ENCODE measurements at regions not wholly inside any gene's neighbourhood (a gene's known extent, or its start where the extent isn't known, plus 50 kb on each side); places are given as distances from the start of the nearest gene placed in this dataset.

- no peaks in the 10 kb centered on the region for H3K27me3 ChIP-seq (ENCODE audit: control insufficient read depth in 1 of 2, insufficient read depth in 2 of 2, low read length in 2 of 2)
- H3K36me3 ChIP-seq (ENCODE audit: control insufficient read depth in 2 of 2, insufficient read depth in 2 of 2, low read length in 2 of 2): no peaks in the 10 kb centered on the region
- H3K4me3 ChIP-seq (ENCODE audit: low read length in 2 of 2): no peak overlapping the region
- H3K9me3 ChIP-seq (ENCODE audit: control insufficient read depth in 2 of 2, low read length in 2 of 2): no peaks in the 10 kb centered on the region
- H3K9ac ChIP-seq (ENCODE audit: low read length in 2 of 2): no peak overlapping the region
- no peak overlapping the region for H3K27ac ChIP-seq (ENCODE audit: low read length)
- no peaks in the 10 kb centered on the region for H3K4me1 ChIP-seq (ENCODE audit: control insufficient read depth, insufficient read depth, low read length)
Observed at GRCh38 chr9:86773422-86773945, 173.8 kb downstream of the GAS1 start.

GRCh38 chr9:86772635-86772993 is 174.7 kb downstream of the GAS1 start:
- Histone ChIP-seq H3K27me3 (ENCODE audit: control insufficient read depth in 1 of 2, insufficient read depth in 2 of 2, low read length in 2 of 2) (no peaks in the 10 kb centered on the region), H3K9me3 (ENCODE audit: control insufficient read depth in 2 of 2, low read length in 2 of 2) (no peaks in the 10 kb centered on the region), H3K4me1 (ENCODE audit: control insufficient read depth, insufficient read depth, low read length) (no peaks in the 10 kb centered on the region), H3K27ac (ENCODE audit: low read length) (no peak overlapping the region), H3K36me3 (ENCODE audit: control insufficient read depth in 2 of 2, insufficient read depth in 2 of 2, low read length in 2 of 2) (no peaks in the 10 kb centered on the region), H3K9ac (ENCODE audit: low read length in 2 of 2) (no peak overlapping the region), H3K4me3 (ENCODE audit: low read length in 2 of 2) (no peak overlapping the region)

- Histone ChIP-seq H3K9ac (ENCODE audit: low read length in 2 of 2) (no peak overlapping the region), H3K9me3 (ENCODE audit: control insufficient read depth in 2 of 2, low read length in 2 of 2) (no peaks in the 10 kb centered on the region), H3K27ac (ENCODE audit: low read length) (no peak overlapping the region), H3K27me3 (ENCODE audit: control insufficient read depth in 1 of 2, insufficient read depth in 2 of 2, low read length in 2 of 2) (no peaks in the 10 kb centered on the region), H3K36me3 (ENCODE audit: control insufficient read depth in 2 of 2, insufficient read depth in 2 of 2, low read length in 2 of 2) (no peaks in the 10 kb centered on the region), H3K4me3 (ENCODE audit: low read length in 2 of 2) (no peak overlapping the region), H3K4me1 (ENCODE audit: control insufficient read depth, insufficient read depth, low read length) (no peaks in the 10 kb centered on the region)
Observed at GRCh38 chr9:86771941-86772634, 175.2 kb downstream of the GAS1 start.

GRCh38 chr9:86771420-86771819 is 175.9 kb downstream of the GAS1 start:
- no peak overlapping the region for H3K4me3 ChIP-seq (ENCODE audit: low read length in 2 of 2)
- H3K36me3 ChIP-seq (ENCODE audit: control insufficient read depth in 2 of 2, insufficient read depth in 2 of 2, low read length in 2 of 2): no peaks in the 10 kb centered on the region
- no peaks in the 10 kb centered on the region for H3K9me3 ChIP-seq (ENCODE audit: control insufficient read depth in 2 of 2, low read length in 2 of 2)
- no peaks in the 10 kb centered on the region for H3K4me1 ChIP-seq (ENCODE audit: control insufficient read depth, insufficient read depth, low read length)
- H3K27ac ChIP-seq (ENCODE audit: low read length): no peak overlapping the region
- no peaks in the 10 kb centered on the region for H3K27me3 ChIP-seq (ENCODE audit: control insufficient read depth in 1 of 2, insufficient read depth in 2 of 2, low read length in 2 of 2)
- no peak overlapping the region for H3K9ac ChIP-seq (ENCODE audit: low read length in 2 of 2)

GRCh38 chr9:86768709-86769108 is 178.6 kb downstream of the GAS1 start:
- Histone ChIP-seq H3K4me1 (ENCODE audit: control insufficient read depth, insufficient read depth, low read length) (no peaks in the 10 kb centered on the region), H3K9me3 (ENCODE audit: control insufficient read depth in 2 of 2, low read length in 2 of 2) (no peaks in the 10 kb centered on the region), H3K27ac (ENCODE audit: low read length) (no peak overlapping the region), H3K4me3 (ENCODE audit: low read length in 2 of 2) (no peak overlapping the region), H3K9ac (ENCODE audit: low read length in 2 of 2) (no peak overlapping the region), H3K36me3 (ENCODE audit: control insufficient read depth in 2 of 2, insufficient read depth in 2 of 2, low read length in 2 of 2) (no peaks in the 10 kb centered on the region), H3K27me3 (ENCODE audit: control insufficient read depth in 1 of 2, insufficient read depth in 2 of 2, low read length in 2 of 2) (no peaks in the 10 kb centered on the region)

- H3K4me1 ChIP-seq (ENCODE audit: control insufficient read depth, insufficient read depth, low read length): no peaks in the 10 kb centered on the region
- no peaks in the 10 kb centered on the region for H3K27me3 ChIP-seq (ENCODE audit: control insufficient read depth in 1 of 2, insufficient read depth in 2 of 2, low read length in 2 of 2)
- H3K9me3 ChIP-seq (ENCODE audit: control insufficient read depth in 2 of 2, low read length in 2 of 2): no peaks in the 10 kb centered on the region
- no peak overlapping the region for H3K27ac ChIP-seq (ENCODE audit: low read length)
- no peaks in the 10 kb centered on the region for H3K36me3 ChIP-seq (ENCODE audit: control insufficient read depth in 2 of 2, insufficient read depth in 2 of 2, low read length in 2 of 2)
- no peak overlapping the region for H3K9ac ChIP-seq (ENCODE audit: low read length in 2 of 2)
- no peak overlapping the region for H3K4me3 ChIP-seq (ENCODE audit: low read length in 2 of 2)
Observed at GRCh38 chr9:86768020-86768419, 179.3 kb downstream of the GAS1 start.

- H3K4me1 ChIP-seq (ENCODE audit: control insufficient read depth, insufficient read depth, low read length): no peaks in the 10 kb centered on the region
- H3K4me3 ChIP-seq (ENCODE audit: low read length in 2 of 2): no peak overlapping the region
- H3K36me3 ChIP-seq (ENCODE audit: control insufficient read depth in 2 of 2, insufficient read depth in 2 of 2, low read length in 2 of 2): no peaks in the 10 kb centered on the region
- no peak overlapping the region for H3K27ac ChIP-seq (ENCODE audit: low read length)
- H3K9ac ChIP-seq (ENCODE audit: low read length in 2 of 2): no peak overlapping the region
- no peaks in the 10 kb centered on the region for H3K27me3 ChIP-seq (ENCODE audit: control insufficient read depth in 1 of 2, insufficient read depth in 2 of 2, low read length in 2 of 2)
- no peaks in the 10 kb centered on the region for H3K9me3 ChIP-seq (ENCODE audit: control insufficient read depth in 2 of 2, low read length in 2 of 2)
Observed at GRCh38 chr9:86767373-86767772, 179.9 kb downstream of the GAS1 start.

GRCh38 chr9:86766912-86767311 is 180.4 kb downstream of the GAS1 start:
- Histone ChIP-seq H3K9me3 (ENCODE audit: control insufficient read depth in 2 of 2, low read length in 2 of 2) (no peaks in the 10 kb centered on the region), H3K27me3 (ENCODE audit: control insufficient read depth in 1 of 2, insufficient read depth in 2 of 2, low read length in 2 of 2) (no peaks in the 10 kb centered on the region), H3K9ac (ENCODE audit: low read length in 2 of 2) (no peak overlapping the region), H3K4me3 (ENCODE audit: low read length in 2 of 2) (no peak overlapping the region), H3K27ac (ENCODE audit: low read length) (no peak overlapping the region), H3K36me3 (ENCODE audit: control insufficient read depth in 2 of 2, insufficient read depth in 2 of 2, low read length in 2 of 2) (no peaks in the 10 kb centered on the region), H3K4me1 (ENCODE audit: control insufficient read depth, insufficient read depth, low read length) (no peaks in the 10 kb centered on the region)

- Histone ChIP-seq H3K9me3 (ENCODE audit: control insufficient read depth in 2 of 2, low read length in 2 of 2) (no peaks in the 10 kb centered on the region), H3K27me3 (ENCODE audit: control insufficient read depth in 1 of 2, insufficient read depth in 2 of 2, low read length in 2 of 2) (no peaks in the 10 kb centered on the region), H3K4me1 (ENCODE audit: control insufficient read depth, insufficient read depth, low read length) (no peaks in the 10 kb centered on the region), H3K4me3 (ENCODE audit: low read length in 2 of 2) (no peak overlapping the region), H3K27ac (ENCODE audit: low read length) (no peak overlapping the region), H3K9ac (ENCODE audit: low read length in 2 of 2) (no peak overlapping the region), H3K36me3 (ENCODE audit: control insufficient read depth in 2 of 2, insufficient read depth in 2 of 2, low read length in 2 of 2) (no peaks in the 10 kb centered on the region)
Observed at GRCh38 chr9:86766511-86766910, 180.8 kb downstream of the GAS1 start.

GRCh38 chr9:86765746-86766430 is 181.4 kb downstream of the GAS1 start:
- Histone ChIP-seq H3K4me1 (ENCODE audit: control insufficient read depth, insufficient read depth, low read length) (no peaks in the 10 kb centered on the region), H3K36me3 (ENCODE audit: control insufficient read depth in 2 of 2, insufficient read depth in 2 of 2, low read length in 2 of 2) (no peaks in the 10 kb centered on the region), H3K27ac (ENCODE audit: low read length) (no peak overlapping the region), H3K9me3 (ENCODE audit: control insufficient read depth in 2 of 2, low read length in 2 of 2) (no peaks in the 10 kb centered on the region), H3K4me3 (ENCODE audit: low read length in 2 of 2) (no peak overlapping the region), H3K9ac (ENCODE audit: low read length in 2 of 2) (no peak overlapping the region), H3K27me3 (ENCODE audit: control insufficient read depth in 1 of 2, insufficient read depth in 2 of 2, low read length in 2 of 2) (no peaks in the 10 kb centered on the region)

- Histone ChIP-seq H3K4me3 (ENCODE audit: low read length in 2 of 2) (no peak overlapping the region), H3K27me3 (ENCODE audit: control insufficient read depth in 1 of 2, insufficient read depth in 2 of 2, low read length in 2 of 2) (no peaks in the 10 kb centered on the region), H3K9ac (ENCODE audit: low read length in 2 of 2) (no peak overlapping the region), H3K27ac (ENCODE audit: low read length) (no peak overlapping the region), H3K9me3 (ENCODE audit: control insufficient read depth in 2 of 2, low read length in 2 of 2) (no peaks in the 10 kb centered on the region), H3K36me3 (ENCODE audit: control insufficient read depth in 2 of 2, insufficient read depth in 2 of 2, low read length in 2 of 2) (no peaks in the 10 kb centered on the region), H3K4me1 (ENCODE audit: control insufficient read depth, insufficient read depth, low read length) (no peaks in the 10 kb centered on the region)
Observed at GRCh38 chr9:86764671-86765343, 182.5 kb downstream of the GAS1 start.
